ENCODE measurements at regions not wholly inside any gene's neighbourhood (a gene's known extent, or its start where the extent isn't known, plus 50 kb on each side); places are given as distances from the start of the nearest gene placed in this dataset.

DNA sequence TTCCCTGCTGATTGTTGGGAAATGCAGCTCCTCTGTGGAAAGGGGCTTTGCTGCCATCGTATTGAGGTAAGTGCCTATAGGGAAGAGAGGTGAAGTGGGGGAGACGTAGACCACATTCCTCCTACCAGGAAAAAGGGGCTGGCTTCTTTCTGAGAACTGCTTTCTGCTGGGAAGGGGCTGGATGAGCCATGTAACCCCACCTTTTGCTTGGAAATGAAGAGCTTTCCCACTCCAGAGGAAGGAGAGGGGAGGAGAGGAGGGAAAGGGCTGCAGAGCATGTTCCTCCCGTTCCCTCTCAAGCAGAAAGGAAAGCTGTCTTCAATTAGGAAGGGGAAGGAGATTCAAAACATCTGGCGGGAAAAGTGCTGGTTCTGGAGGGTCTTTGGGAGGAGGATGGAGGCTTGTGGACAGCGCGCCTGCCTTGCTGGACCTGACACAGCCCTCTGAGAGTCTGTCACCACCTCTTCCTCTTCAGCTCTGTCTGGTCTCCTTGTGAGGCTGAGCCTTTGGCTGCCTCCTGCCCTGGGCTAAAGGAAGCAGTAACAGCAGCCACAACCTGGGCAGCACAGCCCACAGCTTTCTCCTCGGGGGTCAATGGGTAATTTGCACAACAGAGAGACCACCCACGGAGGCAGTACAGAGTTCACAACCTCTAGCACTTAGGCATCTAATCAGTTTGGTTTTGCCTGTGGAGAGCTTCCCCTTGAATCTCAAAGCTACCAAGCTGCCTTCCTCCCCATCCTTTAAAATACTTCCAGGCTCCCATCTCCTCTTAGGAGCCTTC lies 410.0 kb upstream of the TNP1 start:
- Histone ChIP-seq H3K4me3 (ENCODE audit: low read depth, low read length) (no peak overlapping the region), H3K27me3 (ENCODE audit: control insufficient read depth, insufficient read depth, low read length) (no peaks in the 10 kb centered on the region), H3K36me3 (ENCODE audit: control insufficient read depth, insufficient read depth, low read length) (no peaks in the 10 kb centered on the region)
- DNase-seq (ENCODE audit: low read depth), result no peak
- TF ChIP-seq, protein P1, sequence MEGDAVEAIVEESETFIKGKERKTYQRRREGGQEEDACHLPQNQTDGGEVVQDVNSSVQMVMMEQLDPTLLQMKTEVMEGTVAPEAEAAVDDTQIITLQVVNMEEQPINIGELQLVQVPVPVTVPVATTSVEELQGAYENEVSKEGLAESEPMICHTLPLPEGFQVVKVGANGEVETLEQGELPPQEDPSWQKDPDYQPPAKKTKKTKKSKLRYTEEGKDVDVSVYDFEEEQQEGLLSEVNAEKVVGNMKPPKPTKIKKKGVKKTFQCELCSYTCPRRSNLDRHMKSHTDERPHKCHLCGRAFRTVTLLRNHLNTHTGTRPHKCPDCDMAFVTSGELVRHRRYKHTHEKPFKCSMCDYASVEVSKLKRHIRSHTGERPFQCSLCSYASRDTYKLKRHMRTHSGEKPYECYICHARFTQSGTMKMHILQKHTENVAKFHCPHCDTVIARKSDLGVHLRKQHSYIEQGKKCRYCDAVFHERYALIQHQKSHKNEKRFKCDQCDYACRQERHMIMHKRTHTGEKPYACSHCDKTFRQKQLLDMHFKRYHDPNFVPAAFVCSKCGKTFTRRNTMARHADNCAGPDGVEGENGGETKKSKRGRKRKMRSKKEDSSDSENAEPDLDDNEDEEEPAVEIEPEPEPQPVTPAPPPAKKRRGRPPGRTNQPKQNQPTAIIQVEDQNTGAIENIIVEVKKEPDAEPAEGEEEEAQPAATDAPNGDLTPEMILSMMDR (IDR thresholded peaks at IDR 0.05; ENCODE audit: insufficient read depth, low read length, poor library complexity, severe bottlenecking), result no peak

DNA sequence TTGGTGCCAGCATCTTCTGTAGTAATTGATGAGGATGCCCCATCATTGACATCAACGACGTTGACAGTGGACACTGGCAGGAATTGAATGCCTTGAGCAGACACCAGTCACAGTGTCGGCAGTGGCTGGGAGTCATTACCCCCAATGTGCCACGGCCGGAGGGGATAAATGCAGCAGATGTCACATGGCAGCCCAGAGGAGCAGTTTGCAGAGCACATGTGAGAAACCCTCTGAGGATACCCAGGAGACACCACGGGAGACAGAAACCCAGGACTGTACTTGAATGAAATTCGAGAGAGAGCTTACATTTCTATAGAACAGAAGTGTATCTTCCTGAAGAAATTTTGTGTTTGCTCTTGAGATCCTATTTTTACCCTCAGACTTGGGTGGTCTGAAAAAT lies 409.1 kb upstream of the TNP1 start:
- Histone ChIP-seq H3K4me3 (ENCODE audit: low read depth, low read length) (no peak overlapping the region), H3K27me3 (ENCODE audit: control insufficient read depth, insufficient read depth, low read length) (no peaks in the 10 kb centered on the region), H3K36me3 (ENCODE audit: control insufficient read depth, insufficient read depth, low read length) (no peaks in the 10 kb centered on the region)
- DNase-seq (ENCODE audit: low read depth), result no peak
- TF ChIP-seq, protein P1 (IDR thresholded peaks at IDR 0.05; ENCODE audit: insufficient read depth, low read length, poor library complexity, severe bottlenecking), result no peak

DNA sequence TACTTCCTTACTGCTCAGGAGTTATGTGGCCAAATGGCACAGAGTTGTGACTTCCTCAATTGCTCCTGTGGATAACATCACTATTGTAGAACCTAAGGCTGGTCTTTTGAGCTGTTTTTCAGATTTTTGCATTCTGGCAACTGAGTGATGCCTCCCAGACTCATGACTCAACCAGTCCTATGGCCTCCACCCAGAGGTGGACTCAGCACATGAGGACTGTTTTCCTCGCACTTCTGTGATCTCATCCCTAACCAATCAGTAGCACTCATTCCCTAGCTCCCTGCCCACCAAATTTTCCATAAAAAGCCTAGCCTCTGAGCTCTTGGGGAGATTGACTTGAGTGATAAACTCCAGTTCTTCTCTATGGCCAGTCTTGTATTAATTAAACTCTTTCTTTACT lies 407.9 kb upstream of the TNP1 start:
- H3K36me3 ChIP-seq (ENCODE audit: control insufficient read depth, insufficient read depth, low read length), result no peaks in the 10 kb centered on the region
- no peaks in the 10 kb centered on the region for H3K27me3 ChIP-seq (ENCODE audit: control insufficient read depth, insufficient read depth, low read length)
- no peak for DNase-seq (ENCODE audit: low read depth)
- TF ChIP-seq, protein P1 (IDR thresholded peaks at IDR 0.05; ENCODE audit: insufficient read depth, low read length, poor library complexity, severe bottlenecking), result no peak
- no peak overlapping the region for H3K4me3 ChIP-seq (ENCODE audit: low read depth, low read length)

DNA sequence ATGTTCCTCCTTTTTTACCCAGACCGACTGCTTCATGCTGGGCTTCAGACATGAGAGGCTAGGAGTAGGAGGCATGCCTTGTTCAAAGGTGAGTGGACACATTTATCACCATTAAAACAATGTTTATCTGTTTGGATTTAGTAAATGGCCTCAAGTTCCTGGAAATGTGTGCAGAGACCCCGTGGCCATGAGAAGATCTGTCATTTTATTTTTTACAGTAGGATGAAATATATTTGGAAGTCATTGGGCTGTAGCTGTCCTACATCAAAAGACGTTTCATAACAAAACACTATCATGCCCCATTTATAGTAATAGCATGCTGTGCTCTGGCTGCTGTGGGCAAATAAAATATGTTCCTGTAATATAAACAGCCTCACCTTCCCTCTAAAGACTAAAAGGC lies 403.9 kb upstream of the TNP1 start:
- H3K4me3 ChIP-seq (ENCODE audit: low read depth, low read length), result no peak overlapping the region
- DNase-seq (ENCODE audit: low read depth), result no peak
- TF ChIP-seq, protein P1 (IDR thresholded peaks at IDR 0.05; ENCODE audit: insufficient read depth, low read length, poor library complexity, severe bottlenecking), result no peak
- H3K36me3 ChIP-seq (ENCODE audit: control insufficient read depth, insufficient read depth, low read length), result no peaks in the 10 kb centered on the region
- H3K27me3 ChIP-seq (ENCODE audit: control insufficient read depth, insufficient read depth, low read length), result no peaks in the 10 kb centered on the region

DNA sequence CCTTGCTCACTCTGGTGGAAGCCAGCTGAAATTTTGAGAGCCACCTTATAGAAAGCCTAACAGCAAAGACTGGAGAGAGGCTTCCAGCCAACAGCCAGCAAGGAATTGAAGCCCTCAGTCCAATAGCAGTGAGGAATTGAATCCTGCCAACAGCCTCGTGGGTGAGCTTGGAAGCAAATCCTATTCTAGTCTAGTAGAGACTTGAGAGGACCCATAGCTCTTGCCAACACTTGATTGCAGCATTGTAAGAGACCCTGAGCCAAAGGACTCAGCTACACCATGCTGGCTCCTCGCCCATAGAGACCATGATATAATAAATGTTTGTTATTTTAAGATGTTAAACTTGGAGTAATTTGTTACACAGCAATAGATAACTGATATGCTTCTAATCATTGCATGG lies 403.0 kb upstream of the TNP1 start:
- no peak overlapping the region for H3K4me3 ChIP-seq (ENCODE audit: low read depth, low read length)
- DNase-seq (ENCODE audit: low read depth), result no peak
- H3K27me3 ChIP-seq (ENCODE audit: control insufficient read depth, insufficient read depth, low read length), result no peaks in the 10 kb centered on the region
- H3K36me3 ChIP-seq (ENCODE audit: control insufficient read depth, insufficient read depth, low read length), result no peaks in the 10 kb centered on the region
- TF ChIP-seq, protein P1 (IDR thresholded peaks at IDR 0.05; ENCODE audit: insufficient read depth, low read length, poor library complexity, severe bottlenecking), result no peak

DNA sequence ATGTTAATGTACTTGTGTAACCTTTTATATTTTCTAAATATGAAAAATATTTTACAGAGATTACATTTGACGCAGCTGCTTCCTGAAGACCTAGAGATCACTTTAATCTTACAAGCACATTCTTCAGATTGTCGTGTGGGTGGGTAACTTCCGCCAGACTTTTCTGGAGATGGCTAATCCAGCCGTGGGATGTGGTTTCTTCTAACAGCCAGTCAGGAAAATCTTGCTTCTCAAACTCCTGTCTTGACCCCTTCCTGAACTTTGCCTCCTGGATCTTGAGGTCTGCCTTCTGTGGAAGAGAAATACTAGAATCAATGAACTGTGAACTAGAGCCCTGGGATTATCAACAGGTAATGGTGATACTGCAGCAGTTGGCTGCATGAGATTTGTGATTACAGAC lies 401.6 kb upstream of the TNP1 start:
- H3K36me3 ChIP-seq (ENCODE audit: control insufficient read depth, insufficient read depth, low read length), result no peaks in the 10 kb centered on the region
- DNase-seq (ENCODE audit: low read depth), result no peak
- H3K27me3 ChIP-seq (ENCODE audit: control insufficient read depth, insufficient read depth, low read length), result no peaks in the 10 kb centered on the region
- TF ChIP-seq, protein P1 (IDR thresholded peaks at IDR 0.05; ENCODE audit: insufficient read depth, low read length, poor library complexity, severe bottlenecking), result no peak
- no peak overlapping the region for H3K4me3 ChIP-seq (ENCODE audit: low read depth, low read length)
